ENCODE measurements at regions not wholly inside any gene's neighbourhood (a gene's known extent, or its start where the extent isn't known, plus 50 kb on each side); places are given as distances from the start of the nearest gene placed in this dataset.

DNA sequence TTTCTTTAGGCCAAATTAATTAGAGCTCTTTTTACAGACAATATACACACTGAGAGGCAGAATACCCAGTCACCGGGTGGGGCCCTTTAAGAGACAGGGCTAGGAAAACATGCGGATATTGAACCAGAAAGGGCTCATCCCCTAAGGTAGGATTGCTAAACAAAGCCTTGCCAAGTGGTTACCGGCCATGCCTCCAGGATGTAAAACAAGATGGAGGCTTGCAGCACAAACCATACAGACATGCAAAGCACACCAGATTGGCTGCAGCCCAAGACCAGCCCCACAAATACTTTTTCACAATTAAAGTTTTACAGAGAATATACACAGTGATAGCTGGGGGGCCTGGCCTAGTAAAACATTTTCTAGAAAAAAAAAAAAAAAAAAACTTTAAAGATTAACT, 210.0 kb downstream of the KLHL4 start:
- no peak for DNase-seq

- DNase-seq = no peak
Observed at GRCh38 chrX:87728024-87728423, 210.4 kb downstream of the KLHL4 start.

GRCh38 chrX:87728459-87728858, 210.9 kb downstream of the KLHL4 start:
- DNase-seq = no peak

- no peak for DNase-seq
Observed at GRCh38 chrX:87732133-87732532, 214.5 kb downstream of the KLHL4 start.

DNA sequence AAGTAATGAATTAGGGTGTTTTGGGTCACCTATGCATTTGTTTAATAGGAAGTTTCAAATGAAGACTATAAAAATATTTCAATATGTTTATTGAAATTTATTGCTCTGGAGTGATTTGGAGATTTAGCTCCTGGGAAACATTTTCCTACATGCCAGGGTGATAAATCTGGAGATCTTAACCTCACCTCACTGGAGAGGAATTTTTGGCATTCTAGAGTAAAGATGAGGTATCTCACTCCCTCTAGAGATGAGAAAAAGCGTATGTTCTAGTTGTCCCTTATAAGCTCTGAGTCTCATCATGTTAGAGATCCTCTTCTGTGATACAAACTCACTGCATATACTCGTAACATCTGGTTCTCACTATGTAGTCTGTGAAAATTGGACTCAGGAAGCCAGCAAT, 219.0 kb downstream of the KLHL4 start:
- no peak for DNase-seq

GRCh38 chrX:87744391-87744790, 226.8 kb downstream of the KLHL4 start:
- DNase-seq = no peak

DNA sequence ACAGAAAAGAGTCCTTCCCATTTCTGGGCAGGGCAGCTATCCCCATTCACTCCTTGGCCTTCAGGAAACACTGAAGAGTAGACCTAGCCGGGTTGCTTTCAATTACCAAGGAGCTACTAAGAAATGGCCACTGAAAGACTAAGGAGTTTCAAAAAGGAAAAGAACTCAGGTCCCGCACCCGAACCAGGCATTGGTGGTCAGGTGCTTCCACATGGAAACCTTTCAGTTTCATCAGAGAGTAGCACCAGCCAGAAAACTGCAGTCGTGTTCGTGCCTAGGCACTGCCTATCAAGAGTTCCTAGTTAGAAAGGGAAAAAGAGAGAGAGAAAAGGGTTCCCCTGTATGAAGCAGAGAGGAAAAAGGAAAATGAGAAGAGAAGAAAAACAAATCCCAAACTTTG, 237.9 kb downstream of the KLHL4 start:
- DNase-seq = no peak

DNA sequence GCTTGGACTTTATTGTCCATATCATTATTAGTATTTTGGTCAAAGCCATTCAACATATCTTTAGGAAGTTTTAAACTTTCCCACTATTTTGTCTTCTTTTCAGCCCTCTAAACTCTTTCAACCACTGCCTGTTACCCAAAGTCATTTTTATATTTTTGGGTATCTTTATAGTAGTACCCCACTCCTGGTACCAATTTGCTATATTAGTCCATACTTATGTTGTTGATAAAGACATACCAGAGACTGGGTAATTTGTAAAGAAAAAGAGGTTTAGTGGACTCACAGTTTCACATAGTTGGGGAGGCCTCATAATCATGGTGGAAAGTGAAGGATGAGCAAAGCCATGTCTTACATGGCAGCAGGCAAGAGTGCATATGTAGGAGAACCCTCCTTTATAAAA, 271.4 kb downstream of the KLHL4 start:
- DNase-seq = no peak

GRCh38 chrX:87798039-87798438, 280.4 kb downstream of the KLHL4 start:
- no peak for DNase-seq

DNA sequence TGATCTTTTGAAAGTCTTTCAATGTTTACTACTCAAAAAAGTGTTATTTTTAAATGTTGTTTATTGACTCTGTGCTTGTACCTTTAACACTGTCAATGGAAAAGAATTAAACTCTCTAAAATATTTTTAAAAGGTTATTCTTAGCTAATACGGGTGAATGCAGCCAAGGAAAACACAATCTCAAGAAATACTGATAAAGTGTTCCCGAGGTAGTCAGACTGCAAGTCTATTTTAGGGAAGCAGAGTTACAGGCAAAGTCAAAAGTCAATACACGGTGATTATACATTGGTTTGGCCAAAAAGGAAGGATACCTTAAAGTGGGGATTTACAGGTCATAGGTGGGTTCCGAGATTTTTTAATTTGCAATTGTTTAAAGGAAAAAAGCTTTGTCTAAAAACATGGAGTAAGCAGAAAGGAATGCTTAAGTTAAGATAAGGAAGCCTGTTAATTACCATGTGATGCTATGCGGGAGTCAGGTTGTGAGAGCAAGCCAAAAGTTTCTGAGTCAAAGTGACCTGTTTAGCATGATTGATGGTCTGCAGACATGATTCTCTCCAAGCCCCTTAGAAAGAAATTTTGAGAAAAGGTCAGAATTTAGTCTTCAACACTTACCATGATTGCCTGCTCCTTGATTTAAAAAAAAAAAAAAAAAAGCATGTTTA, 288.4 kb downstream of the KLHL4 start:
- no peak for DNase-seq

DNA sequence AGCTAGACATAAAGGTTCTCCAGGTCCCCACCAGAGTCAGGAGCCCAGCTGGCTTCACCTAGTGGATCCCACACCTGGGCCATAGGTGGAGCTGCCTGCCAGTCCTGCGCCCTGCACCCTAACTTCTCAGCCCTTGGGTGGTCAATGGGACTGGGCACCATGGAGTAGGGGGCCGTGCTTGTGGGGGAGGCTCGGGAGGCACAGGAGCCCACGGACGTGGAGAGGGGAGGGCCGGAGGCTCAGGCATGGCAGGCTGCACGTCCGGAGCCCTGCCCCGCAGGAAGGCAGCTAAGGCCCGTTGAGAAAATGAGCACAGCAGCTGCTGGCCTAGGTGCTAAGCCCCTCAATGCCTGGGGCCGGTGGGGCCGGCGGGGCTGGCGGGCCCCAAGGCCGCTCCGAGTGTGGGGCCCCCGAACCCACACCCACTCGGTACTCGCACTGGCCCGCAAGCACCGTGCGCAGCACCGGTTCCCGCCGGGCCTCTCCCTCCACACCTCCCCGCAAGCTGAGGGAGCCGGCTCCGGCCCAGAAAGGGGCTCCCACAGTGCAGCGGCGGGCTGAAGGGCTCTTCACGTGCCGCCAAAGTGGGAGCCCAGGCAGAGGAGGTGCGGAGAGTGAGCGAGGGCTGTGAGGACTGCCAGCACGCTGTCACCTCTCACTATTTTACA, 291.1 kb downstream of the KLHL4 start:
- DNase-seq = no peak

DNA sequence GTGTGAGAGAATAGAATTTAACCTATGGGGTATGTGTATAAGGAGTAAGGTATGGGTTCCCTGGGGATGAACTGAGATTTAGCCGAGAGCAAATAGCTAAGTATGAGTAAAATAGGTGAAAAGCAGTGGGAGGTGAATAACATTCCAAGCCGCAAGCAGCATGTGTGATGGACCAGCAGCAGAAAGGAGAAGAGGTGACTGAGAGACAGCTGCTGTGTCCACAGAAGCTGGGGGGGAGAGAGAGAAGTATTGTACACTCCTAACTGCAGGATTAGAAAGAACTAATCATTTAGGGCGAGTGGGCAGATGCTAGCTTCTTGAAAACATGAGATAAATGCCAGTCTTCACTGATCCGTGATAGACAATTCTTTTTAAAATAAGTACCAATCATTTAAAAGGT, 296.0 kb downstream of the KLHL4 start:
- no peak for DNase-seq

GRCh38 chrX:87846956-87847355, 329.4 kb downstream of the KLHL4 start:
- no peak for DNase-seq

- DNase-seq = no peak
Observed at GRCh38 chrX:87873347-87873941, 355.8 kb downstream of the KLHL4 start.

DNA sequence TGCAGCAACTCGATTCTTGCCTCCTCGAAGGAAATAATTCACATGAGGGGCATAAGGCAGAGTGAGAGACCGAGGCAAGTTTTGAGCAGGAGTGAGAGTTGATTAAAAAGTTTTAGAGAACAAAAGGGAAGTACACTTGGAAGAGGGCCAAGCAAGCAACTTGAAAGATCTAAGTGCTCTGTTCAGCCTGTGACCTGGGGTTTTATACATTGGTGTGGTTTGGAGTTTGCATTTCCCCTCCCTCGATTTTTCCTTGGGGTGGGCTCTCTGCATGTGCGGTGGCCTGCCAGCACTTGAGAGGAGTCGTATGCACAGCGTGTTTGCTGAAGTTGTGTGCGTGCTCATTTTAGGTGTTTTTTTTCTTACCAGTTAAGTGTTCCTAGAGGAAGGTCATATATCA, 356.4 kb downstream of the KLHL4 start:
- DNase-seq = no peak

GRCh38 chrX:87878926-87879325, 361.3 kb downstream of the KLHL4 start:
- DNase-seq = no peak

DNA sequence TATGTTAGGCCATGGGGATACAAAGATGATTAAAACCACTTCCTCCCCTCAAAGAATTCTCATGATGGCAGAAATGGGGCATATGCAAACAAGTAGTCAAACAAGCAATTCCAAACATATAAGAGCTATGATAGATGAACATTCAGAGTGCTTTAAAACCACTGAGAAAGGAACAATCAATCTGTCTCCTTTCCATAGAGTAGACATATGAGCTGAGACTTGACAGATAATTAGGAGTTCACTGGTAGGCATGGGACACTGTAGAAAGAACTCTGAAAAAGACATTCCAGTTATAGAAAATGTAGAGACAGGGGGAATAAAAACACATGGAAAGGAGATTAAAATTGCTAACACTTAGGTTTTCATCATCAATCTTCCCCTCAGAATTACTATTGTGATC, 372.8 kb downstream of the KLHL4 start:
- no peak for DNase-seq

DNA sequence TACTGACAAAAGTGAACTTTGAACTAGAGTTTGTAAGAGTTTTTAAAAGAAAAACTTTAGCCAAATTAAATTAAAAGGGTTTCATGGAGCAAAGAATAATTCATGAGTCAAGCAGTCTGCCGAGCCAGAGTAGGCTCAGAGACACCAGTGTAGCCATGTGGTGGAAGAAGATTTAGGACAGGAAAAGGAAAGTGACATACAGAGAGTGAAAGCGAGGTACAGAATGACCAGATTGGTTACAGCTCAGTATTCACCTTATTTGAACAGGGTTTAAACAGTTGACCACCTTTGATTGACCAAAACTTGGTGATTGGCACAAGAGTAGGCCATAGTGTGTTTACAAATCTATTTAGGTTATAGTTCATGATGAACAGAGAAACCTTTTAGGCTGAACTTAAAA, 377.8 kb downstream of the KLHL4 start:
- DNase-seq = no peak

DNA sequence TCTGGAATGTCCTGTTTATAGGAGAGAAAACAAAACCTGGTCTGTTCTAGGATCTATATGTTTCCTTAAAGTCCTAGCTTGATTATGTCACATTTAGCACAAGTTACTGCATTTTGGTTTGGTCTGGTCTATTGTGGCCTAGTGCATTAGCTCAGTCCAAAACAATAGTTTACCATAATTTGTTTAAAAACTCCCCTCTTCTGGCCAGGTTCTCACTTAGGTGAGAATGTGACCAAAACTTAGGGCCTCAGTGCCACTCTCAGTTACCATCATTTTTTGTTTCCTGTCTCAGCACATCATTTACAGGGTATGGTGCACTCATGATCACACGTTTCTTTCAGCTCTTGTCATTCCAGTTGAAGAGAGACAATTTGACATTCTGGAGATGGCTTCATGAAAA, 378.5 kb downstream of the KLHL4 start:
- no peak for DNase-seq

DNA sequence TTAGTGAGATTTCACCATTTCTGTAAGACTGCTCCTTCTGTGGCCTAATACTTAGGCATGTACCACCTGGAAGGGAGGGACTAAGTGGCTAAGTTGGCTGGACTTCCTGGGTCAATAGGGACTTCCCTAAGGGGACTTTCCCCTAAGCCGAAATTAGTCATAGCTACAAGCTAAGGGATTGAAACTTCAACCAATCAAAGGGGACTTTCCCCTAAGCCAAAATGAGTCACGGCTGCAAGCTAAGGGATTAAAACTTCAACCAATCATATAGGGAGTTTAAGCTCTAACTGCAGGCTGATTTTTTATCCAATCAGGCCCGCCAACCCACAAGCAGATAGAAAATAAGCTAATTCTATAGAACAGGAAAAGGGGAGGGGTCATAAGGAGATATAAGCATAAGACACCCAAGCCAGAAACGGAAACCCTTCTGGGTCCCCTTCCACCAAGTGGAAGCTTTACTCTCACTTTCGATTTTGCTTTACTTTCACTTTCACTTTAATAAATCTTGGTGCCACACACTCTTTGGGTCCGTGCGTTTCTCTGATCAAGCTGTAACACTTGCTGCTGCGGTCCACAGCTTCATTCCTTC, 382.8 kb downstream of the KLHL4 start:
- peak; percentile 1 for DNase-seq

- no peak for DNase-seq
Observed at GRCh38 chrX:87901060-87901459, 383.5 kb downstream of the KLHL4 start.

DNA sequence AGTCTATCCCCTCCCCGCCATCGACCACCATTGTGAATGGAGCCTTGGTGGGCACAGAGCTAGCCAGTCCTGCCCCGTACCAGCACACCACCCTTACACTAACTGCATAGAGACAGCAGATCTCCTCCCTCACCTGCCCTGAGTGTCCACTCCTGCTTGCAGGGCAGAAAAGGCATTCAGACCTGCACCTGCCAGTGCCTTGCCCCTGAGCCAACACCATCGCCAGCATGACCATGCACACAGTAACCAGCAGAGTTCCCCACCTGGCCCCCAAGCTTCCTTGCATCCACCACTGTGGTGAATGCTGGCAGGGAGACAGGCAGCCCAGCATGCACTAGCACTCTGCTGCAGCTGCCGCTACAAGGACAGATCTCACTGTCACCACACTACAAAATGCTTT, 397.1 kb downstream of the KLHL4 start:
- no peak for DNase-seq

GRCh38 chrX:87924619-87925018, 407.0 kb downstream of the KLHL4 start:
- no peak for DNase-seq

DNA sequence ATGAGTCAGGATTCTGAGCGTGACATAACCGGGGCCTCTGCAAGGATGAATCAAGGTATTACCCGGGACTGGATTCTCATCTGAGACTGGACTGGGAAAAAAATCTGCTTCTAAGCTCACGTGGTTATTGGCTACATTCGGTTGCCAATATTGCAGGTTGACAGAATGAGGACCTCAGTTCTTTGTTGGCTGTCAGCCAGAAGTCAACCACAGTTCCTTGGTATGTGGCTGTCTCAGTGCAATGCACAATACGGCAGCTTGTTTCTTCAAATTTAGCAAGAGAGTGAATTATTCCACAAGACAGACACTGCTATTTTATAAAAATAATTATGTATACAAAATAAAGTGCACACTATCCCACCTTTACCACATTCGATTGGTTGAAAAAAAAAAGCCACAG, 424.2 kb downstream of the KLHL4 start:
- DNase-seq = no peak

Data from stimulated activated CD4-positive, alpha-beta T cell treated with anti-CD3 and anti-CD28 coated beads, Interleukin-4, amount 100 ng/mL, for 1 hour (primary cell).